ENCODE measurements at regions not wholly inside any gene's neighbourhood (a gene's known extent, or its start where the extent isn't known, plus 50 kb on each side); places are given as distances from the start of the nearest gene placed in this dataset.

DNA sequence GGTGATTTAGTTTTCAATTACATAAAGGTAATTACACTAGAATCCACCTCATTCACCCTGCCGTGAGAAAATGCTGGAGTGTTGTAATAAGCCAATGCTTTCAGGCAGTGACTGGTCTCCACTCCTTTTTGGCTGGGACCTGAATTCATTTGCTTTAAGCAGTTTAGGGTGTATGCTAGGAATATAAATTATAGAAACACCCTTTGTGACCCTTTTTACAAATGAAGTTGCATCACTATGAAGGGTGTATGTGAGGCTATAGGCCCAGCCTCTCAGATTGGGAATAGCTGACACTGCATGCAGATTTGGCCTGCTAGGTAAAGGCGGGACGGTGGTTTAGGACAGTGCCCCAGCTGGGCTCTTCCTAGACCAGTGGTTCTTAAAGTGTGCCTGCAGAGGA lies 50.8 kb upstream of the NFE2L2 start:
- TF ChIP-seq POLR2A (IDR thresholded peaks at IDR 0.05; ENCODE audit: low read depth, low read length) (no peak), EZH2 (IDR thresholded peaks at IDR 0.05; ENCODE audit: borderline replicate concordance, low read depth, low read length, severe bottlenecking) (no peak), GATA2 (IDR thresholded peaks at IDR 0.05; ENCODE audit: insufficient read depth, insufficient read length, low read depth, low read length) (no peak)
- TF ChIP-seq, protein P1, sequence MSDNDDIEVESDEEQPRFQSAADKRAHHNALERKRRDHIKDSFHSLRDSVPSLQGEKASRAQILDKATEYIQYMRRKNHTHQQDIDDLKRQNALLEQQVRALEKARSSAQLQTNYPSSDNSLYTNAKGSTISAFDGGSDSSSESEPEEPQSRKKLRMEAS (IDR thresholded peaks at IDR 0.05; ENCODE audit: insufficient read depth, insufficient read length), result no peak
- TF ChIP-seq, protein P2, sequence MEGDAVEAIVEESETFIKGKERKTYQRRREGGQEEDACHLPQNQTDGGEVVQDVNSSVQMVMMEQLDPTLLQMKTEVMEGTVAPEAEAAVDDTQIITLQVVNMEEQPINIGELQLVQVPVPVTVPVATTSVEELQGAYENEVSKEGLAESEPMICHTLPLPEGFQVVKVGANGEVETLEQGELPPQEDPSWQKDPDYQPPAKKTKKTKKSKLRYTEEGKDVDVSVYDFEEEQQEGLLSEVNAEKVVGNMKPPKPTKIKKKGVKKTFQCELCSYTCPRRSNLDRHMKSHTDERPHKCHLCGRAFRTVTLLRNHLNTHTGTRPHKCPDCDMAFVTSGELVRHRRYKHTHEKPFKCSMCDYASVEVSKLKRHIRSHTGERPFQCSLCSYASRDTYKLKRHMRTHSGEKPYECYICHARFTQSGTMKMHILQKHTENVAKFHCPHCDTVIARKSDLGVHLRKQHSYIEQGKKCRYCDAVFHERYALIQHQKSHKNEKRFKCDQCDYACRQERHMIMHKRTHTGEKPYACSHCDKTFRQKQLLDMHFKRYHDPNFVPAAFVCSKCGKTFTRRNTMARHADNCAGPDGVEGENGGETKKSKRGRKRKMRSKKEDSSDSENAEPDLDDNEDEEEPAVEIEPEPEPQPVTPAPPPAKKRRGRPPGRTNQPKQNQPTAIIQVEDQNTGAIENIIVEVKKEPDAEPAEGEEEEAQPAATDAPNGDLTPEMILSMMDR (IDR thresholded peaks at IDR 0.05; ENCODE audit: extremely low read depth in 1 of 2, insufficient read depth in 1 of 2, low read depth in 1 of 2, low read length in 2 of 2), result no peak

Data from endothelial cell of umbilical vein (primary cell).